AG04450 (cell line): ENCODE measurements at regions not wholly inside any gene's neighbourhood (a gene's known extent, or its start where the extent isn't known, plus 50 kb on each side); places are given as distances from the start of the nearest gene placed in this dataset.
"Not testable (repeated sequence)": the region's sequence is repeated elsewhere in the genome, so short reads cannot be mapped to it uniquely, and the experiment has no call there.

Experiments
- CTCF ChIA-PET: fragments of 300-600, 350-600 bp; formaldehyde crosslinking; extraction: SDS; loops from one replicate; lab custom pipeline; 2022; ENCODE audit warnings: antibody characterized with exemption, inconsistent platforms; lab: Charles Lee
- POLR2A ChIA-PET: fragments of 350-600 bp; formaldehyde crosslinking; extraction: SDS; loops from one replicate; lab custom pipeline; 2021; ENCODE audit warnings: antibody characterized with exemption, inconsistent platforms; lab: Yijun Ruan, JAX
- DNase-seq: peaks from one replicate; pipeline ENCODE4 v3.0.0-alpha.2; 2011; ENCODE audit warnings: low read depth, low spot score
- H3K27ac ChIP-seq: one replicate; pipeline ENCODE4 v1.5.1; 2012; ENCODE audit warnings: low read depth, low read length, control low read depth
- H3K27me3 ChIP-seq: one replicate; pipeline ENCODE4 v1.6.0; 2012; ENCODE audit warnings: low read length; ENCODE audit not compliant: control insufficient read depth, insufficient read depth
- H3K4me3 ChIP-seq: 2 replicates; pipeline ENCODE4 v1.5.1; 2011; ENCODE audit warnings: mild to moderate bottlenecking, low read depth, low read length, control low read depth
- H3K9me3 ChIP-seq: 2 replicates; pipeline ENCODE4 v1.5.1; 2012; ENCODE audit warnings: low read length; ENCODE audit not compliant: control insufficient read depth, insufficient read depth
- CTCF ChIP-seq: IDR thresholded peaks from 2 replicates; pipeline ENCODE4 v1.5.1; 2011; ENCODE audit warnings: low read depth, low read length, control low read depth, inconsistent platforms

GRCh38 chr5:74976651-74977050 is 75.7 kb downstream of the GCNT4 start:
- Histone ChIP-seq H3K27ac (no peak overlapping the region), H3K27me3 (no peaks in the 10 kb centered on the region), H3K9me3 (no peaks in the 10 kb centered on the region; the same call in 1 of the 2 replicates), H3K4me3 (no peak overlapping the region)
- ChIA-PET POLR2A (no interaction called here), CTCF (no interaction called here)
- no peak for TF ChIP-seq CTCF
- DNase-seq = no peak

DNA sequence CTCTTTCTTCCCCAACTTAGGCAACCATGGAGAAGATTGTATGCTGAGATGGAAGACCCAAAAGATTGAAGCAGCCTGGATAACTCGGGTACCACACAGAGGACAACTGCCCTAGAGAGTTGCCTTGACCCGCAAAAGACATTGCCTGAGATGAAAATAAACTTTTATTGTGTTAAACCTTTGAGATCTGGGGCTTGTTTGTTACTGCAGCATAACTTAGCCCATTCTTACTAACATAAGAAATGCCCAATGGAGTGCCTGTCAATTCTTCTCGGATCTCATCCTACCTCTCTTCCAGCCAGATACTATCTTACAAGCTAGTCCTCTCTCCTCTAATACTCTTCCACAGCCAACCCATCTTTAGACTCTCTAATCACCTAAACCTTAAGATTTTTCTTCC is 76.8 kb downstream of the GCNT4 start:
- TF ChIP-seq CTCF = no peak
- Histone ChIP-seq H3K9me3 (no peaks in the 10 kb centered on the region; the same call in 1 of the 2 replicates), H3K27ac (no peak overlapping the region), H3K4me3 (no peak overlapping the region), H3K27me3 (no peaks in the 10 kb centered on the region)
- CTCF ChIA-PET = no interaction called here
- POLR2A ChIA-PET = no interaction called here
- no peak for DNase-seq

DNA sequence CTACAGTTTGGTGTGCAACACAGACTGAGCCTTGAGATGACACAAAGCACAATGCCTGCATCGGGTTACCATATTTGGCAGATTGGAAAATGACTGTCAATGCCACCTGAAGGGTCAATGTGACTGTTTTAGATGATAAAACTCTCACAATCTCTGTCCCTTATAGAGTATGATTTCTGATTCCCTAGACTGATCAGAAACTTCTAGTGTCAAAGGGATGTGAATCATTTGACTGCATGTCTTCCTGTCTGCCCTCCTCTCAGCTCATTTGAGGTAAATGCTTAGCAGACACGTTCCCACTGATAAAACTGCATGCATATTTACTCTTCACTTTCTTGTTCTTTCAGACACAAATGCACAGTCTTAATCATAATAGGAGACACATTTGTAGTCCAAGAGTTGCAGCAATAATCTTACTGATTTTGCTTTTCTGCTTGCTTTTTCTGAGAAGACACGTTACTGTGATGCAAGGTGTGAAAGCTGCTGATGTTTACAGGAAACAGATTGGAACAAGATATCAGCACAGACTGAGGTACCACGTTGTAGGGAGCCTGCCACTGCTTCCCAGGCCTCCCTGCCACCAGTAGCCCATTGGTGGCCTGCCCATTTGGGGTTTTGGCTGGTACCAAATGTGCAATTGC is 77.8 kb downstream of the GCNT4 start:
- ChIA-PET POLR2A (no interaction called here), CTCF (no interaction called here)
- Histone ChIP-seq H3K27ac (no peak overlapping the region), H3K27me3 (no peaks in the 10 kb centered on the region), H3K4me3 (no peak overlapping the region), H3K9me3 (no peaks in the 10 kb centered on the region; the same call in 1 of the 2 replicates)
- TF ChIP-seq CTCF = no peak
- DNase-seq = no peak

DNA sequence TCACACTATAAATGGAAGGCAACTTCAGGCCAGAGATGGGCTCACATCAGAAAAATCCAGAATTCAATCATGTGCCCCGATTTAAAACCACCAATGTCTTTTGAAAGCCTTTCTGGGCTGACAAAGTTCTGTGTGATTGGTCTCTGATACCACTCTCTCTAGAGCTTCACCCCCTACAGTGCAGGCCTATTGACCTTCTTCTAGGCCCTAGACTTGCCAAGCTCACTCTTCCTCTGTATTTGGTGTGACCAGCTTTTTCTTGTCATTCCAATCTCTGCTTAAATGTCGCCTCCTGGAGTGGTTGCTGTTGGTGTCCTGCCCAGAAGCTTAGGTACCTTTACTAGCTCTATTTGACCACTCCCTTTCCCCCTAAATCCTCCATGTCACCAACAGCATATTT is 78.7 kb downstream of the GCNT4 start:
- CTCF ChIA-PET = no interaction called here
- DNase-seq = no peak
- no peak overlapping the region for H3K4me3 ChIP-seq
- no peaks in the 10 kb centered on the region; the same call in 1 of the 2 replicates for H3K9me3 ChIP-seq
- H3K27ac ChIP-seq = no peak overlapping the region
- no peak for TF ChIP-seq CTCF
- POLR2A ChIA-PET = no interaction called here
- no peaks in the 10 kb centered on the region for H3K27me3 ChIP-seq

DNA sequence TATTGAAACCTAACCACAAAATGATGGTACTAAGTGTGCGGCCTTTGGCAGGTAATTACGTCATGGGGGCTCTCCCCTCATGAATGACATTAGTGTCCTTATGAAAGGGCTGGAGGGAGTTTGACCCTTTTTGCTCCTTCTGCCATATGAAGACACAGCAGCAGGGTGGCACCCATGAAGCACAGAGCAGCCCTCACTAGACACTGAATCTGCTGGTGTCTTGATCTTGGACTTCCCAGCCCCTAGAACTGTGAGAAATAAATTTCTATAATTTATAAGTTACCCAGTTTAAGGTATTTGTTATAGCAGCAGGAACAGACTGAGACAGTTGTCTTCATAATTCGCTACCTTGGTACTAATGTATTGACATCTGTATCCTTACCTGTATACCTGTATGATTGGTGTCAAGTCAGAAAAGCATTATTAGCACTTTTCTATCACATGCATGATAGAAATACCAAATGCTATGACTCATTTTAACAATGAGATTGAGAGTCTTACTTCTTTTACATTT is 80.4 kb downstream of the GCNT4 start:
- Histone ChIP-seq H3K4me3 (no peak overlapping the region), H3K27me3 (no peaks in the 10 kb centered on the region), H3K9me3 (no peaks in the 10 kb centered on the region; the same call in none of the 2 replicates), H3K27ac (no peak overlapping the region)
- ChIA-PET CTCF (no interaction called here), POLR2A (no interaction called here)
- DNase-seq = no peak
- TF ChIP-seq CTCF = no peak

- H3K27me3 ChIP-seq, H3K27ac ChIP-seq, H3K9me3 ChIP-seq, POLR2A ChIA-PET, DNase-seq, H3K4me3 ChIP-seq: not testable (repeated sequence)
- CTCF ChIA-PET = interaction anchor here (0.6 kb wide), 1 partner anchor 21 kb away, joined by 3 read pairs; no protein-coding TSS in a partner anchor
Measured at GRCh38 chr5:74970891-74971290, 81.5 kb downstream of the GCNT4 start.
